ENCODE measurements at regions not wholly inside any gene's neighbourhood (a gene's known extent, or its start where the extent isn't known, plus 50 kb on each side); places are given as distances from the start of the nearest gene placed in this dataset.

GRCh38 chr12:76206039-76206676 lies 121.7 kb upstream of the NAP1L1 start:
- TF ChIP-seq CTCF (IDR thresholded peaks at IDR 0.05): no peak
- TF ChIP-seq, protein P1, sequence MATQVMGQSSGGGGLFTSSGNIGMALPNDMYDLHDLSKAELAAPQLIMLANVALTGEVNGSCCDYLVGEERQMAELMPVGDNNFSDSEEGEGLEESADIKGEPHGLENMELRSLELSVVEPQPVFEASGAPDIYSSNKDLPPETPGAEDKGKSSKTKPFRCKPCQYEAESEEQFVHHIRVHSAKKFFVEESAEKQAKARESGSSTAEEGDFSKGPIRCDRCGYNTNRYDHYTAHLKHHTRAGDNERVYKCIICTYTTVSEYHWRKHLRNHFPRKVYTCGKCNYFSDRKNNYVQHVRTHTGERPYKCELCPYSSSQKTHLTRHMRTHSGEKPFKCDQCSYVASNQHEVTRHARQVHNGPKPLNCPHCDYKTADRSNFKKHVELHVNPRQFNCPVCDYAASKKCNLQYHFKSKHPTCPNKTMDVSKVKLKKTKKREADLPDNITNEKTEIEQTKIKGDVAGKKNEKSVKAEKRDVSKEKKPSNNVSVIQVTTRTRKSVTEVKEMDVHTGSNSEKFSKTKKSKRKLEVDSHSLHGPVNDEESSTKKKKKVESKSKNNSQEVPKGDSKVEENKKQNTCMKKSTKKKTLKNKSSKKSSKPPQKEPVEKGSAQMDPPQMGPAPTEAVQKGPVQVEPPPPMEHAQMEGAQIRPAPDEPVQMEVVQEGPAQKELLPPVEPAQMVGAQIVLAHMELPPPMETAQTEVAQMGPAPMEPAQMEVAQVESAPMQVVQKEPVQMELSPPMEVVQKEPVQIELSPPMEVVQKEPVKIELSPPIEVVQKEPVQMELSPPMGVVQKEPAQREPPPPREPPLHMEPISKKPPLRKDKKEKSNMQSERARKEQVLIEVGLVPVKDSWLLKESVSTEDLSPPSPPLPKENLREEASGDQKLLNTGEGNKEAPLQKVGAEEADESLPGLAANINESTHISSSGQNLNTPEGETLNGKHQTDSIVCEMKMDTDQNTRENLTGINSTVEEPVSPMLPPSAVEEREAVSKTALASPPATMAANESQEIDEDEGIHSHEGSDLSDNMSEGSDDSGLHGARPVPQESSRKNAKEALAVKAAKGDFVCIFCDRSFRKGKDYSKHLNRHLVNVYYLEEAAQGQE (IDR thresholded peaks at IDR 0.05; ENCODE audit: low read depth, low read length): no peak
- TF ChIP-seq SIN3A (IDR thresholded peaks at IDR 0.05; ENCODE audit: borderline replicate concordance, low read depth, low read length): no peak
- no peak for TF ChIP-seq TEAD4 (IDR thresholded peaks at IDR 0.05; ENCODE audit: borderline replicate concordance, insufficient read depth)
- no peak for TF ChIP-seq CHD2 (IDR thresholded peaks at IDR 0.05; ENCODE audit: low read length, partially characterized antibody)
- no peak for TF ChIP-seq FOXJ3 (CRISPR knock-in tag; IDR thresholded peaks at IDR 0.05)
- no peak for TF ChIP-seq NRF1 (IDR thresholded peaks at IDR 0.05; ENCODE audit: low read depth, low read length)
- no peak for TF ChIP-seq GATA2 (CRISPR knock-in tag; IDR thresholded peaks at IDR 0.05)
- no peak for TF ChIP-seq TAF1 (IDR thresholded peaks at IDR 0.05; ENCODE audit: borderline replicate concordance, low read depth, low read length)
- no peak for TF ChIP-seq RAD21 (IDR thresholded peaks at IDR 0.05; ENCODE audit: low read length)
